OCI-LY1 (cell line): ENCODE measurements at regions not wholly inside any gene's neighbourhood (a gene's known extent, or its start where the extent isn't known, plus 50 kb on each side); places are given as distances from the start of the nearest gene placed in this dataset.

Experiments
- H2AFZ ChIP-seq: fragments of 200-600 bp; sonication (generic), shearing (Covaris generic); 2 replicates; pipeline ENCODE4 v1.6.0; 2014; ENCODE audit warnings: antibody characterized with exemption, mild to moderate bottlenecking, low read length
- H3F3A ChIP-seq: fragments of 200-600 bp; sonication (generic), shearing (Covaris generic); 2 replicates; pipeline ENCODE4 v1.6.0; 2014; ENCODE audit warnings: mild to moderate bottlenecking, antibody characterized with exemption, low read length, moderate library complexity; ENCODE audit not compliant: insufficient read depth
- H3K27ac ChIP-seq: fragments of 200-600 bp; sonication (generic); 2 replicates; pipeline ENCODE4 v1.5.1; 2014; ENCODE audit warnings: low read length, mixed run types, mild to moderate bottlenecking, low read depth; ENCODE audit not compliant: poor library complexity, severe bottlenecking
- H3K27me3 ChIP-seq: fragments of 200-600 bp; sonication (generic); 2 replicates; pipeline ENCODE4 v1.6.0; 2014; ENCODE audit warnings: antibody characterized with exemption, mild to moderate bottlenecking, low read length, moderate library complexity; ENCODE audit not compliant: insufficient read depth
- H3K36me3 ChIP-seq: fragments of 200-600 bp; sonication (generic); 2 replicates; pipeline ENCODE4 v1.6.1; 2014; ENCODE audit warnings: mild to moderate bottlenecking, antibody characterized with exemption, low read length, moderate library complexity, mixed read lengths; ENCODE audit not compliant: insufficient read depth
- H3K4me1 ChIP-seq: fragments of 200-600 bp; sonication (generic); 2 replicates; pipeline ENCODE4 v1.5.1; 2014; ENCODE audit warnings: mild to moderate bottlenecking, low read length, moderate library complexity; ENCODE audit not compliant: insufficient read depth, severe bottlenecking
- H3K4me2 ChIP-seq: fragments of 200-600 bp; sonication (generic), shearing (Covaris generic); 2 replicates; pipeline ENCODE4 v1.6.1; 2014; ENCODE audit warnings: low read length
- H3K4me3 ChIP-seq: fragments of 200-600 bp; sonication (generic); 2 replicates; pipeline ENCODE4 v1.5.1; 2014; ENCODE audit warnings: low read length, low read depth, mild to moderate bottlenecking, mixed read lengths; ENCODE audit not compliant: poor library complexity, severe bottlenecking
- H3K79me2 ChIP-seq: fragments of 200-600 bp; shearing (Covaris generic); 2 replicates; pipeline ENCODE4 v1.6.1; 2016; ENCODE audit warnings: mixed run types, low read length, mixed read lengths; ENCODE audit not compliant: insufficient read depth
- H3K9ac ChIP-seq: fragments of 200-600 bp; sonication (generic), shearing (Covaris generic); 2 replicates; pipeline ENCODE4 v1.6.1; 2014; ENCODE audit warnings: mild to moderate bottlenecking, low read length, mixed read lengths
- H3K9me2 ChIP-seq: fragments of 200-600 bp; sonication (generic), shearing (Covaris generic); 2 replicates; pipeline ENCODE4 v1.6.1; 2014; ENCODE audit warnings: low read depth, mild to moderate bottlenecking, low read length, mixed read lengths
- H3K9me3 ChIP-seq: fragments of 200-600 bp; shearing (Covaris generic); 2 replicates; pipeline ENCODE4 v1.6.1; 2014; ENCODE audit warnings: low read length, mixed read lengths
- H4K20me1 ChIP-seq: fragments of 200-600 bp; sonication (generic), shearing (Covaris generic); 2 replicates; pipeline ENCODE4 v1.6.0; 2016; ENCODE audit warnings: mild to moderate bottlenecking, low read length; ENCODE audit not compliant: insufficient read depth
- CTCF ChIP-seq: fragments of 200-600 bp; sonication (generic), shearing (Covaris generic); IDR thresholded peaks from 2 replicates; pipeline ENCODE4 v1.5.1; 2017; ENCODE audit warnings: mild to moderate bottlenecking, antibody characterized with exemption, low read length, moderate library complexity, mixed read lengths
- EZH2 ChIP-seq: fragments of 200-600 bp; sonication (generic), shearing (Covaris generic); IDR thresholded peaks from 2 replicates; pipeline ENCODE4 v1.8.0; 2017; ENCODE audit warnings: borderline replicate concordance, mixed run types, mild to moderate bottlenecking, antibody characterized with exemption, low read length, moderate library complexity, mixed read lengths

GRCh38 chr1:59104191-59104760 lies 192.6 kb upstream of the FGGY start:
- H3K27ac ChIP-seq = no peak overlapping the region
- H3K4me3 ChIP-seq = no peak overlapping the region
- H3K27me3 ChIP-seq = no peaks in the 10 kb centered on the region; the same call in 1 of the 2 replicates
- TF ChIP-seq CTCF (no peak), EZH2 (no peak)
- no peak overlapping the region for H2AFZ ChIP-seq
- no peaks in the 10 kb centered on the region for H3K9me2 ChIP-seq
- no peaks in the 10 kb centered on the region for H3K9me3 ChIP-seq
- no peaks in the 10 kb centered on the region for H3K4me1 ChIP-seq
- H4K20me1 ChIP-seq = no peaks in the 10 kb centered on the region
- H3K36me3 ChIP-seq = no peaks in the 10 kb centered on the region
- no peak overlapping the region for H3K4me2 ChIP-seq
- H3K9ac ChIP-seq = no peak overlapping the region
- H3F3A ChIP-seq = no peaks in the 10 kb centered on the region
- H3K79me2 ChIP-seq = no peaks in the 10 kb centered on the region

- Histone ChIP-seq H3K79me2 (no peaks in the 10 kb centered on the region), H2AFZ (no peak overlapping the region), H3F3A (no peaks in the 10 kb centered on the region), H4K20me1 (no peaks in the 10 kb centered on the region), H3K27ac (no peak overlapping the region), H3K4me2 (no peak overlapping the region), H3K9me3 (no peaks in the 10 kb centered on the region), H3K27me3 (no peaks in the 10 kb centered on the region; the same call in 1 of the 2 replicates), H3K9ac (no peak overlapping the region), H3K4me3 (no peak overlapping the region), H3K4me1 (no peaks in the 10 kb centered on the region), H3K9me2 (no peaks in the 10 kb centered on the region), H3K36me3 (no peaks in the 10 kb centered on the region)
- no peak for TF ChIP-seq EZH2
- no peak for TF ChIP-seq CTCF
These were observed 191.1 kb upstream of the FGGY start for GRCh38 chr1:59105548-59106507.

GRCh38 chr1:59107516-59107915 lies 189.4 kb upstream of the FGGY start:
- H4K20me1 ChIP-seq = no peaks in the 10 kb centered on the region
- H3K9me3 ChIP-seq = no peaks in the 10 kb centered on the region
- no peak overlapping the region for H2AFZ ChIP-seq
- no peak overlapping the region for H3K27ac ChIP-seq
- no peaks in the 10 kb centered on the region for H3K36me3 ChIP-seq
- H3K4me1 ChIP-seq = no peaks in the 10 kb centered on the region
- H3K4me2 ChIP-seq = no peak overlapping the region
- TF ChIP-seq CTCF = no peak
- TF ChIP-seq EZH2 = no peak
- no peaks in the 10 kb centered on the region for H3F3A ChIP-seq
- no peak overlapping the region for H3K9ac ChIP-seq
- no peaks in the 10 kb centered on the region; the same call in 1 of the 2 replicates for H3K27me3 ChIP-seq
- H3K79me2 ChIP-seq = no peaks in the 10 kb centered on the region
- no peak overlapping the region for H3K4me3 ChIP-seq
- H3K9me2 ChIP-seq = no peaks in the 10 kb centered on the region
